22Rv1 (cell line): ENCODE measurements at regions not wholly inside any gene's neighbourhood (a gene's known extent, or its start where the extent isn't known, plus 50 kb on each side); places are given as distances from the start of the nearest gene placed in this dataset.

ENCODE experiments used
- H3K27ac ChIP-seq: fragments of 450-650 bp; 2 replicates; pipeline ENCODE4 v1.5.1; 2017
- ZFX ChIP-seq: fragments of 450-650 bp; IDR thresholded peaks from 2 replicates; pipeline ENCODE4 v1.6.1; 2017; ENCODE audit warnings: antibody characterized with exemption, borderline replicate concordance
- TF ChIP-seq, protein P1 (sequence below): fragments of 450-650 bp; IDR thresholded peaks from 2 replicates; pipeline ENCODE4 v1.5.1; 2017; ENCODE audit warnings: mild to moderate bottlenecking

DNA sequence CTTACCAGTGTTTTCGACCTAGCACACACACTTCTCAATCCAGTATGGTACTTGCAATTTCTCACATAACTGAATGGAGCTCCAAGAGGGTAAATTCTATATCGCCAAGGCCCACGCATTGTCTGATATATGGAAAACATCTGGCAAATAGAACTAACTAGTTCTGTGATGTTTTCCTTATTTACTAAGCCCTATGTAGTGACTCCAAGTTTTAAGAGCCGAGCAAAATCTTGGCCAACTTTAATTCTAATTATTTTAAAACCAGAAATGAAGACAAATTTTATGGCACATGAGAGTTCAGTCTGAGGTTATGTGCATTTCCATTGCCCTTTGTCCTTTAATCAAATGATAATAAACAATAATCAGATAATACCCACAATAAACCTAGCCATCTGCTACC lies 1119.7 kb upstream of the CNTNAP5 start:
- TF ChIP-seq, protein P1, sequence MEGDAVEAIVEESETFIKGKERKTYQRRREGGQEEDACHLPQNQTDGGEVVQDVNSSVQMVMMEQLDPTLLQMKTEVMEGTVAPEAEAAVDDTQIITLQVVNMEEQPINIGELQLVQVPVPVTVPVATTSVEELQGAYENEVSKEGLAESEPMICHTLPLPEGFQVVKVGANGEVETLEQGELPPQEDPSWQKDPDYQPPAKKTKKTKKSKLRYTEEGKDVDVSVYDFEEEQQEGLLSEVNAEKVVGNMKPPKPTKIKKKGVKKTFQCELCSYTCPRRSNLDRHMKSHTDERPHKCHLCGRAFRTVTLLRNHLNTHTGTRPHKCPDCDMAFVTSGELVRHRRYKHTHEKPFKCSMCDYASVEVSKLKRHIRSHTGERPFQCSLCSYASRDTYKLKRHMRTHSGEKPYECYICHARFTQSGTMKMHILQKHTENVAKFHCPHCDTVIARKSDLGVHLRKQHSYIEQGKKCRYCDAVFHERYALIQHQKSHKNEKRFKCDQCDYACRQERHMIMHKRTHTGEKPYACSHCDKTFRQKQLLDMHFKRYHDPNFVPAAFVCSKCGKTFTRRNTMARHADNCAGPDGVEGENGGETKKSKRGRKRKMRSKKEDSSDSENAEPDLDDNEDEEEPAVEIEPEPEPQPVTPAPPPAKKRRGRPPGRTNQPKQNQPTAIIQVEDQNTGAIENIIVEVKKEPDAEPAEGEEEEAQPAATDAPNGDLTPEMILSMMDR, result no peak
- no peak for TF ChIP-seq ZFX
- H3K27ac ChIP-seq, result no peak overlapping the region

DNA sequence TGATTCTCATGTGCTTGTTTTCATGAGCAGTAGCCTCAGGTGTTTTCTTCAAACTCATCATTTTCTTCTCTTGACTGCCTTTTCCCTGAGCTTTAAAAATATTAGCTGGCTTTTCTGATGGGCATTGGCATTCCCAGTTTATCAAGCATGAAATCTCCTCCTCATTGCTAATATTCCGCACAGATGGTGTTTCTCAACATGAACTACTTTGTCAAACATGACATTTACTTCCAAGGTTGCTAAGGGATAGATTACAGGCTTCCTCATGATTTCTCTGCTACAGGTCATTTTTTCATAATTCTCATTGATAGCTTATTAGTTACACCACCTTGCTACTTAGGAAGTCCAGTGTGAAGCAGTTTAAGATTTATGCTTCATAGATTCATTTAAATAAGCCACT lies 1116.9 kb upstream of the CNTNAP5 start:
- TF ChIP-seq, protein P1, result no peak
- TF ChIP-seq ZFX, result no peak
- no peak overlapping the region for H3K27ac ChIP-seq

DNA sequence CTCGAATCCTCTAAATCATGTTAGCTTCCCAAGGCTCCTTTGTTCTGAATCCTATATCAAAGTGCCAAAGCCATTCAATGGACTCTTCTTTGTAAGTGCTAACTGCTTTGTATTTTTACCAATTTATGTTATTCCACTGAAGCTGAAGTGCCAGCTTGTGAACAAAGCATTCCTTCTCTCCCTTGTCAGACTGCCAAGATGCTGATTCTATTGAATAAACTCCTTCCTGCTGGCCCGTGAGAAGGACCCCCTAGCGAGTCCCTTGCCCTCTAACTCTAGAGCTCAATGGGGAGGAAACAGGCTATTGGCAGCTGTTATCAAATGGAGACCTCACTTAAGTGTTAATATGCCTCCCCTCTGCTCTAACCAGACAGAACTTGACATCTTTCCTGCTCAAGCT lies 1097.9 kb upstream of the CNTNAP5 start:
- no peak for TF ChIP-seq ZFX
- TF ChIP-seq, protein P1, result no peak
- no peak overlapping the region for H3K27ac ChIP-seq

DNA sequence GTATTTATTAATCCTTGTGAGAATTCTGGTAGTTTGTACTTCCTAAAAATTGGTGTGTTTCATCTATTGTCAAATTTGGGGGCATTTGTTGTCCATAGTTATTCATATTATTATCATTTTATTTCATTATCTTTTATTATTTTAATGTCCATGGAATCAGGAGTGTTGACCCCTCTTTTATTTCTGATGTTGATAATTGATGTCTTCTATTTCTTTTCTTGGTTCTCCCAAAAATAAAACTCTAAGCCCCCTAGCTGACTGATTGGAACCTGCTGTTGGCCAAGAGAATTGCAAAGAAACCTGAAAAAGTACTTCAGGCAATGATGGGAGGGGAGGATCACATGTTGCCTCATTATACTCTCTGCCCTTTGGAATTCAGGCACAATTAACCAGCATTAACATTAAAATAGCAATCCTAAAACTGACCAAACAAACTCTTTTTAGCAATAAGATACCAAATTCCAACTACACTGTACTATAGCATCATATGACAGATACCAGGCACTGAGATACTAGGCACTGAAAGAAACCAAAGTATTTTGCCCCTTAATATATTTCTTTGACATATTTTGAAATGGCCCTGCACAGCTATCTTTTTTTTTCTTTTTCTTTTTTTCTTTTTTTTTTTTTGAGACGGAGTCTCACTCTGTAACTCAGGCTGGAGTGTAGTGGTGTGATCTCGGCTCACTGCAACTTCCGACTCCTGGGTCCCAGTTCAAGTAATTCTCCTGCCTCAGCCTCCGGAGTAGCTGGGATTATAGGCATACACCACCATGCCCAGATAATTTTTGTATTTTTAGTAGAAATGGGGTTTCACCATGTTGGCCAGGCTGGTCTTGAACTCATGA lies 1097.2 kb upstream of the CNTNAP5 start:
- no peak for TF ChIP-seq ZFX
- TF ChIP-seq, protein P1, result no peak
- no peak overlapping the region for H3K27ac ChIP-seq

DNA sequence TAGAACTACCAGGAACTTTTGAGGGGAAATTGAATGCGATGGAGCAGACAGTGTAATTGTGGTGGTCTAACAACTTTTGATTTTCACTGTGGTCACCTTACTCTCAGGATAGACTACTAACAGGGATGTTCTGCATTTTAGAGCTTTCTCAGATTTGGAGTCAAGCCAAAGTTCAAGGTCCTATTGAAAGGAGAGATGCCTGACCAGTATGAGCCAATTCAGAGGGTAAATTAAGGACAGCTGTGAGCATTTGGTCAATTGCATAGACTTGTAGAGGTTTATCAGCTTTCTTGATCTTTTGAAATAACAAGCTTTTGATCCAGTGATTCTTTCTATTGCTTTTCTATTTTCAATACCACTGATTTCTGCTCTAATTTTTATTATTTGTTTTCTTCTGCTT lies 1095.7 kb upstream of the CNTNAP5 start:
- TF ChIP-seq, protein P1, result no peak
- TF ChIP-seq ZFX, result no peak
- H3K27ac ChIP-seq, result no peak overlapping the region

DNA sequence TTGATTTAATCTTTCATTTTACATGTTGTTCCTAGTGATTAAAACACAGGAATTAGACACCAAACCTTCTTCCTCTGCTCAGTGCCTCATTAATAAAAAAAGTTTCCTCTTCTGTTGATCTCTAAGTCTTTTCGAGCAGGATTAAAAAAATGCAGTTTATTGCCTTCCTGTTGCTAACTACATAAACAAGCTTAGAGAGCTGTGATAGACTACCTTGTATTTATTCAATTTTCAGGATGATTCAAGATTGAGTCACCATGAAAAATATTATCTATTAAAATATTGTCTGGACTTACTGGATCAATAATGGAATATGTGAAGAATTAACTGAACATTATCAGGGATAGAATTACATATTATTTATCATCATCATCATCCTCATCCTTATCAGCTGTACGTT lies 1089.6 kb upstream of the CNTNAP5 start:
- no peak overlapping the region for H3K27ac ChIP-seq
- TF ChIP-seq, protein P1, result no peak
- TF ChIP-seq ZFX, result no peak

DNA sequence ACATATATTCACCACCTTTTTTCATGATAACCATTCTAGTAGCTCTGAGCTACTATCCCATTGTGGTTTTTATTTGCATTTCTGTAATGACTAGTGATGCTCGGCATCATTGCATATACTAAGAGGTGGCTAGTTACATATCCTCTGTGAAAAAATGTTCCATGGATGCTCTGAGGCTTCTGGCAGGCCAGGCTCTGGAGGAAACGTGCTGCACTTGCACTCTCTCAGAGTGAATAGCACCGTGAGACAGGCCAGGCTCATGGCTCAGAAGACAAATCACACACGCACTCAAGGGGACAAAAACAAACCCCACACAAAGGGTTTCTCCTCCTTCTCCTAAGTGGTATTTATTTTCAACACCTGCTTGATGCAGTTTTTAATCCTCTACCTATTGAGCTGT lies 1085.3 kb upstream of the CNTNAP5 start:
- TF ChIP-seq, protein P1, result no peak
- no peak for TF ChIP-seq ZFX
- H3K27ac ChIP-seq, result no peak overlapping the region
